ENCODE measurements at regions not wholly inside any gene's neighbourhood (a gene's known extent, or its start where the extent isn't known, plus 50 kb on each side); places are given as distances from the start of the nearest gene placed in this dataset.

- TF ChIP-seq CTCF (IDR thresholded peaks at IDR 0.05), result no peak
- no peak for TF ChIP-seq SIN3A (IDR thresholded peaks at IDR 0.05; ENCODE audit: borderline replicate concordance, insufficient read depth, low read depth, low read length)
- no peak for TF ChIP-seq REST (IDR thresholded peaks at IDR 0.05; ENCODE audit: insufficient read depth in 1 of 2, low read depth in 2 of 2, low read length in 1 of 2)
- TF ChIP-seq POLR2AphosphoS5 (IDR thresholded peaks at IDR 0.05; ENCODE audit: low read depth, low read length), result no peak
These were observed 234.1 kb downstream of the TMEM161B start for GRCh38 chr5:88034520-88034919.

All from Panc1 (cell line).